ENCODE measurements at regions not wholly inside any gene's neighbourhood (a gene's known extent, or its start where the extent isn't known, plus 50 kb on each side); places are given as distances from the start of the nearest gene placed in this dataset.
"Not testable (repeated sequence)": the region's sequence is repeated elsewhere in the genome, so short reads cannot be mapped to it uniquely, and the experiment has no call there.

DNA sequence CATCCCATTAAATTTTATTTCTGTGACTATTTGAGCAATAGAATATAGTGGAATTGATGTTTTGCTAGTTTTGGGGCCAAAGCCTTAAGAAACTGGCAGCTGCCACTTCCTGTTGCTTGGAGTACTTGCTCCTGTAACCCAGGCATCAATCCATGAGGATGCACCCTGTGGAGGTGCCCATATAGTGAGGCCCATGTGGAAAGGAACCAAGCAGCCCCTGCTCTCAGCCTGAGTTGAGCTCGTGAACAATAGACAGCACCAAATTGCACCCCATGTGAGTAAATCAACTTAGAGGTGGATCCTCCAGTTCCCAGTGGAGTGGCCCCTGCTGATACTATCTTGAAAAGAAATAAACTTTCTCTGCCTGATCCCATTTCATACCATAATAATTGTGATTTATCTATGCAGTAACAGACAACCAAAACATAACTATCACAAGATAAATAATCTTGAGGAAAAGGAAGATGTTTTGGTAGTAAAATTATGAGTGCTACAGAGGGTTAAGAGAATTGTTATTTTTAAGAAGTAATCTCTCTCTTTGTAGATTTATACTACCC lies 481.9 kb downstream of the TBC1D32 start:
- DNase-seq (ENCODE audit: insufficient read length, low spot score) (no peak), FAIRE-seq (no peak)

- DNase-seq (ENCODE audit: insufficient read length, low spot score) (no peak), FAIRE-seq (no peak)
Measured at GRCh38 chr6:120826253-120826652, 508.0 kb downstream of the TBC1D32 start.

DNA sequence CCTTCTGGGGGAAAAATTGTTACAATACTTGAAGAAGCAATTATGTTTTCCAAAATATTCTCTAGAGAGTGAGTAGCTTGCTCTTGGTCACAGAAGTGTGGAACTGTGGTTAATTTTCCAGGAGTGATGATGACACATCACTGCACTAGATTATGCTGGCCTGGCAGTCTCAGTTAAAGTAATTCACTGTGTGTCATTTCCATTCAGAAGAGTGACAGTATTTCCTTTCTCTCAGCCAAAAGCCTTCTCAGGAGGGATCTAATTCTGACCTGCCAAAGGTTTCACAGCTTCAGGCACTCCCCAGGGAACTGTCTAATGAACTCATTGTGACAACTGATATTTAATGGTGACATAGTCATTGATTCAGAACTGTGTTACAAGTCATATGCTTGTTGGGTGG lies 517.5 kb downstream of the TBC1D32 start:
- DNase-seq (ENCODE audit: insufficient read length, low spot score): no peak

DNA sequence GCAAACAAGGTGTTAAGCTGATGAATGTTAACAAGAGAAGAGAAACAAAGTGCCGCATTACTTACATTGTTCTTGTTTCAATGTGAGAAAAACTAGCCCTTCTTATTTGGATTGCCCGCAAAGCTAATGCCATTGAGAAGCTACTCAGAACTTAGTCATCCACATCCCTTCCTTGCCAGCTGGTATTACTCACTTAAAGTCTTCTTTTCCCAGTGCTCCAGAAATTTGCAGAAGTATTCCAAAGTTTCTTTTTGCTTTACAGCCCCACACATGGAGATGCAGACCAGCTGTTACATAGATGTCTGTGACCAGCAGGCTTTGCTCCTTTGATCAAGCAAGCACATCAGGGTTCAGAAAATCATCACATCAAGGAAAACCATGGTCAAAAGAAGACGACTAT lies 529.0 kb downstream of the TBC1D32 start:
- FAIRE-seq (no peak), DNase-seq (ENCODE audit: insufficient read length, low spot score) (no peak)

More for the DNA sequence above, 517.5 kb downstream of the TBC1D32 start:
- no peak for FAIRE-seq

GRCh38 chr6:120804612-120805011 lies 529.7 kb downstream of the TBC1D32 start:
- no peak for FAIRE-seq

DNA sequence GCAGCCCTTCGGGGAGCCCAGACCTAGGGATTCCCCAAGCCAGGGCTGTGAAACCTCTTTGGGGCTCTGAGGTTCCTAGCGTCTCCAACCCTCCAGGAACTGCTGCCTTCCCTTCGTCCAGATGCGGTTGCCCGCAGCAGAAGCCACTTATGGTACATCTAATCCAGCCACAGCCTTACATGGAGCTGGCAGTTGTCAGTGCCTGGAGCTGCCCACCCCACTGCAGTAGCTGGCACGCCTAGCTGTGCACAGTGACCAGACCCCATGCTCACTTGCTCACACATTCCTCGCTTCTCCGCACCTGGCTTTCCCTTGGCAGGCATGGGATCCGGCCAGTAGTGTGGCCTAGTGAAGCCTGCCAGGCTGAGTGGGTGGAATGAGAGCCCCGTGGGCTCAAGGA lies 547.6 kb downstream of the TBC1D32 start:
- no peak for DNase-seq (ENCODE audit: insufficient read length, low spot score)
- no peak for FAIRE-seq

More at GRCh38 chr6:120804612-120805011, 529.7 kb downstream of the TBC1D32 start:
- DNase-seq (ENCODE audit: insufficient read length, low spot score): no peak

DNA sequence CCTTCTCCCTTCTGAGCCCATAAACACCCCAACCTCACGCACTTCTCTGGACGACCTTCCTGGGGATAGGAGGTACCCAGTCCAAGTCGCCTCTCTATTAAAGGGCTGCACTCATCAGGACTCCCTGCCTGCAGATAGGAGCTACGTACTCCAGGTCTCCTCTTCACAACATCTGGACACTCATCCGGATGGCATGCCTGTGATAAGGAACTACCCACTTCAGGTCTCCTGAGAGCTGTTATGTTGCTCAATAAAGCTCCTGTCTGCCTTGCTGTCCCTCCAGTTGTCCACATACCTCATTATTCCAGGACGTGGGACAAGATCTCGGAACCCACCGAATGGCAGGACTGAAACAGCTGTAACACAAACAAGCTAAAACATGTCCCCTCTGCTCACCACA lies 548.0 kb downstream of the TBC1D32 start:
- FAIRE-seq (no peak), DNase-seq (ENCODE audit: insufficient read length, low spot score) (no peak)

DNA sequence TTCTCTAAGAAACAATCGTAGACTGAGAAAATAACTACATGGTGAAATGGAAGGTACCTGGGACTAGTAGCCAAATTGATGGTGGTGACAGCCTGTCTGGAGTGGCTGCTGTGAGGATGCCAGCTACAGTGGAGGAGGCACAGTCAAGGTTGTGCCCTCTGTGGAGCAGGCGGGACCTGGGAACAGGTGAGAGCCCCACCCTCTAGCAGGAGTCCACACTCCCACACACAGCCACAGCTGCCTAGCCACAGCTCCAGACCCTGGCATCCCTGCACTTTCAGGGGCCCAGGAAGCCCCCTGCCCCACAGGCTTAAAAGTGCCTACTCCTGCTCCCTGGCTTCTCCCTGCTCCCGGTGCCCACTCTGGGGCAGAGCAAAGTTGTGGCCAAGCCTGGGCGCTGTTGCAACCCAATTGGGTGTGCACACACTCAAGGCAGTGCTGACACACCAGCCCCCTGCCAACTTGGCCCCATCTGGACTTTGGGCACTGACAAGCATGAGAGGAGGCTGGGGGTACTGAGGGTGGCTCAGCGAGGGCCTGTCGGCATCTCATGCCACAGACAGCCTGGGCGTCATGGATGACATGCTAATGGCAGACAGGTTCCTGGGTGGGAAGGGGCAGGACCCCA lies 548.7 kb downstream of the TBC1D32 start:
- DNase-seq (ENCODE audit: insufficient read length, low spot score) (no peak), FAIRE-seq (no peak)

DNA sequence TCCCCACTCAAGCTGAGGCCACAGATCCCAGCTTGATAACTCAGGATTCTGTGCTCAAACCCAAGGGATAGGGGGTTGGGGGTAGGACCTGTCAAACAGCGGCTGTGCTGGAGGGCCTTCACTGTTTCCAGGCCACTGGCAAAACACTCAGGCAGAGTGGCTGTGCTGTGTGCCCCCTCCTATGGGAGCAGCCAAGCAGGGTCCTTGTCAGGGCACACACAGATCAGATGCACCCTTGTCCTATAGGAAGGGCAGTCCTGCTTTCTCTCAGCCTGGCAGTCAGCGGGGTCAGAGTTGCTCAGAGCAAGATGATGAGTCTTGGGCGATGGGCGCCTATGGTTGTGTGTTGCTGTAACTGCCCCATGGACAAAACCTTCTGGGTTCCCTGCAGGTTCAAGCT lies 554.8 kb downstream of the TBC1D32 start:
- FAIRE-seq: no peak

GRCh38 chr6:120775698-120776097 lies 558.6 kb downstream of the TBC1D32 start:
- DNase-seq (ENCODE audit: insufficient read length, low spot score) (no peak), FAIRE-seq (no peak)

More for the DNA sequence above, 554.8 kb downstream of the TBC1D32 start:
- no peak for DNase-seq (ENCODE audit: insufficient read length, low spot score)

- DNase-seq (ENCODE audit: insufficient read length, low spot score) (no peak), FAIRE-seq (no peak)
Measured at GRCh38 chr6:120774275-120774674, 560.0 kb downstream of the TBC1D32 start.

DNA sequence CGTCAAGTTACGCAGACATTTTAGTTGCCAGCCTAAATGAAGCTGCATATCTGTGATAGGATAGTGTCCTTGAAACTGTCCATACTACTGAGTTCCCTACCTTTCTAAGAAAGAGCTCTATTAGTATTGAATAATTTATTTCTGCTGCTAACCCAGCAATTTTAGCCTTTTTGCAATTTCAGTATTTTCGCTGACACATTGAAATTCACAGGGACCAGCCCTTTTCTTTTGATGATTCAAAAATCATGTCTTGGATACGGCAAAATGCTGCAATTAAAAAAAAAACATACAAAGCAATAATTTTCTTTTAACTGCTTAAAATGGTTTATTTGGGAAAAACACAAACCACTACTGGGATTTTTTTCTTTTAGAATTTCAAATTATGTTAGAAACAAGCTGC lies 563.3 kb downstream of the TBC1D32 start:
- FAIRE-seq (no peak), DNase-seq (ENCODE audit: insufficient read length, low spot score) (no peak)

DNA sequence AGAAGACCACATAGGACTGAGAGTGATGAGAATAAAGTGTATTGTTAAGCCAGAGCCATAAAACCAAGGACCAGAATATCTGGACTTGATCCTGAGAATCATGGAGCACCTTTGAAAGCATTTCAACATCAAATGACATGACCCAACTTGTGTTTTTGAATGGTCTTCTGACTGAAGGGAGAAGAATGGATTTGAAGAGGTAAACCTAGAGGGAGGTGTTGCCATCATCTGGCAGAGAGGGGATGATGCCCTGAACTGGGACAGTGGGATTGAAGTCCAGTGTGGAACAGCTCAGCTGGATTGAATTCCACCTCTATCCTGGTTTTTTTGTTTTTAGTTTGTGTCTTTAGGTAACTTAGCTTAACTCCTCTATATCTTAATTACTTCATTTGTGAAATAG lies 570.0 kb downstream of the TBC1D32 start:
- FAIRE-seq (no peak), DNase-seq (ENCODE audit: insufficient read length, low spot score) (no peak)

DNA sequence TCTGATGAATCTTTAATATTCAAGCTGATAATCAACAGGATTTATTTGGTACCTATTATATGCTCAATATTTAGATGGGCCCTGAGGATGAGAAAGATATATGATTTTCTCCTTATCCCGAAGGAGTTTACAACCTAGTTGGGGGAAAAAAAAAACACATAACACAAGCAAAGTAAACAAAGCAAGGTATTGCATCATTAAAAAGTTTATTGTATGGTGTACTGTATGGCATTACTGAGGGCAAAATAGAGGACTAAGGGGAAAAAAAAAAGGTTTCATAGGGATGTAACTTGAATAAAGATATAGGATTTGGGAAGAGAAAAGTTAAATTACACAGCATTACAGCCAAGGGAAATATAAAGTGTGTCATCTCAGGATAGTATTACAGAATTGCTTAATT lies 574.7 kb downstream of the TBC1D32 start:
- FAIRE-seq: no peak
- no peak for DNase-seq (ENCODE audit: insufficient read length, low spot score)

GRCh38 chr6:120748574-120748973 lies 585.7 kb downstream of the TBC1D32 start:
- FAIRE-seq; DNase-seq (ENCODE audit: insufficient read length, low spot score): not testable (repeated sequence)

- DNase-seq (ENCODE audit: insufficient read length, low spot score) (no peak), FAIRE-seq (no peak)
Measured at GRCh38 chr6:120736740-120737139, 597.5 kb downstream of the TBC1D32 start.

DNA sequence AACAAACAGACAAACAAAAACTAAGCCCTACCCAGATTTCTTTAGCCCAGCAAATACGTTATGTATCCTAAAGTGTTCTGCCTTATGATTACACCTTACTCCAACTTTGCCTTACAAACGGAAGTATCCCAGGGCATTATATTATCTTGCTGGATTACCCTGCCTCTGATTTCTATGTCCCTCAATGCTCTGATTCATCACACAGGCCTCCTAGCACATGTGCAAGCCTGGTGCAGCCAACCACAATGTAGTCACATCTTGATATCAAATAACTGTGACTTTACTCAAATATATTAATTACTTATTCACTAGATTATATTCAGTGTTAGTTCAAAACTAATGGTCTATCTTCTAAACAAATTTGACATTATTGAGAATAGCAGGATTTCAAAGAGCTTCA lies 598.6 kb downstream of the TBC1D32 start:
- no peak for DNase-seq (ENCODE audit: insufficient read length, low spot score)
- FAIRE-seq: no peak

- DNase-seq (ENCODE audit: insufficient read length, low spot score): no peak
- FAIRE-seq: no peak
Measured at GRCh38 chr6:120711255-120711654, 623.0 kb downstream of the TBC1D32 start.

DNA sequence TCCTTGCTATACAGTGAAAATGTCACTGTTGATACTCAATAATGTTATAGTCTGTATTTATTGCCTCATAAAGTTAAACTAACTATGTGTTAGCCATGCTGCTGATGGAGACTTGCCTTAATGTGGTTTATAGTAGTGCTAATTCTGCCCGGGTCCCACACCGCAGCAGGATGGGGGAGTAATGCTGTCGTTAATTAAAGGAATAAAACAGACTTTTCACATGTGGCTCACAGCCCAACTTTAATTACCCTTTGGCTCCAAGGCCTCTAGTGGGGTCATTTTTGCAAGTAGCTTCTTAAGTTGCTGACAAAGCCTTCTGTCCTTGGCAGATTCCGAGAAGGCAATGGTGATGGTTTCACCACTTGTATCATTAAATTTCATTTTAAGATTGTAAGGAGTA lies 634.3 kb downstream of the TBC1D32 start:
- DNase-seq (ENCODE audit: insufficient read length, low spot score) (no peak), FAIRE-seq (no peak)

- DNase-seq (ENCODE audit: insufficient read length, low spot score): no peak
- FAIRE-seq: no peak
Measured at GRCh38 chr6:120686492-120686891, 647.8 kb downstream of the TBC1D32 start.

GRCh38 chr6:120682145-120682544 lies 652.1 kb downstream of the TBC1D32 start:
- DNase-seq (ENCODE audit: insufficient read length, low spot score) (no peak), FAIRE-seq (no peak)

DNA sequence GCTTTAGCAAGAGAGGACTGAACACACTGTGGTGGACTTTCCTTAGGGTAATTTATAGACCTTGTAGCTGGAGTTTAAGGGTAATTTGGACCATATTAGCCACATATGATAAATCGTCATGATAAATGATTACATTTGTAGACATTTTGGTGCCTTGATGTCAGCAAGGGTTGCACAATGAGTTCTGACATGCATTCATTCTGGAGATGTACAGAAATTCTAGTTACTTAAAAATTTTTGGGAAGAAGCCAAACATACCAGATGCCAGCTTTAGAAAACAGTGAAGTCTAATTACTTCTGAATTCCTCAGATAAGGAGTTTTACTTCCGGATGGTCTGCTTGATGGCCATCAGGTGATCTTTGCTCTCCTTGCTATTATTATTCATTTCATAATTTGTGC lies 653.1 kb downstream of the TBC1D32 start:
- DNase-seq (ENCODE audit: insufficient read length, low spot score) (no peak), FAIRE-seq (no peak)

GRCh38 chr6:120675886-120676285 lies 658.4 kb downstream of the TBC1D32 start:
- DNase-seq (ENCODE audit: insufficient read length, low spot score): no peak
- FAIRE-seq: no peak
